ENCODE measurements at regions not wholly inside any gene's neighbourhood (a gene's known extent, or its start where the extent isn't known, plus 50 kb on each side); places are given as distances from the start of the nearest gene placed in this dataset.

- no peak for DNase-seq
These were observed 52.1 kb upstream of the DIPK1A start for GRCh38 chr1:93013145-93014065.

GRCh38 chr1:93014168-93014567 is 52.9 kb upstream of the DIPK1A start:
- DNase-seq: no peak

GRCh38 chr1:93015590-93015989 is 54.3 kb upstream of the DIPK1A start:
- no peak for DNase-seq

GRCh38 chr1:93016171-93016570 is 54.9 kb upstream of the DIPK1A start:
- no peak for DNase-seq

- DNase-seq: peak; percentile 67 to 77
These were observed 57.4 kb upstream of the MTF2 start for GRCh38 chr1:93021539-93022134.

GRCh38 chr1:93022580-93022979 is 56.5 kb upstream of the MTF2 start:
- no peak for DNase-seq

- no peak for DNase-seq
These were observed 55.8 kb upstream of the MTF2 start for GRCh38 chr1:93023281-93023680.

GRCh38 chr1:93025572-93025971 is 53.5 kb upstream of the MTF2 start:
- DNase-seq: no peak

- no peak for DNase-seq
These were observed 50.5 kb upstream of the MTF2 start for GRCh38 chr1:93028542-93028941.

Data from AML-193 (cell line).